ENCODE measurements at regions not wholly inside any gene's neighbourhood (a gene's known extent, or its start where the extent isn't known, plus 50 kb on each side); places are given as distances from the start of the nearest gene placed in this dataset.

GRCh38 chr3:191774485-191774884 is 313.5 kb downstream of the PYDC2 start:
- Histone ChIP-seq H3K27me3 (ENCODE audit: insufficient read depth, poor library complexity, severe bottlenecking) (no peaks in the 10 kb centered on the region), H3K9me3 (ENCODE audit: severe bottlenecking) (no peaks in the 10 kb centered on the region), H3K27ac (ENCODE audit: poor library complexity, severe bottlenecking) (peak overlapping the region; percentile 86), H3K4me1 (ENCODE audit: insufficient read depth, poor library complexity, severe bottlenecking) (peaks cover 23% of the 10 kb centered on the region), H3K36me3 (ENCODE audit: low read depth) (no peaks in the 10 kb centered on the region), H3K4me3 (ENCODE audit: severe bottlenecking) (no peak overlapping the region)
- no peak for TF ChIP-seq CTCF (IDR thresholded peaks at IDR 0.05; ENCODE audit: poor library complexity, severe bottlenecking)
- peak; percentile 36; the same call in 1 of the 3 replicates for ATAC-seq (ENCODE audit: low read depth)
- DNase-seq (ENCODE audit: low spot score) = no peak

GRCh38 chr3:191775451-191776233 is 314.7 kb downstream of the PYDC2 start:
- Histone ChIP-seq H3K9me3 (ENCODE audit: severe bottlenecking) (no peaks in the 10 kb centered on the region), H3K4me3 (ENCODE audit: severe bottlenecking) (no peak overlapping the region), H3K27me3 (ENCODE audit: insufficient read depth, poor library complexity, severe bottlenecking) (no peaks in the 10 kb centered on the region), H3K36me3 (ENCODE audit: low read depth) (no peaks in the 10 kb centered on the region), H3K27ac (ENCODE audit: poor library complexity, severe bottlenecking) (peak overlapping the region; percentile 86), H3K4me1 (ENCODE audit: insufficient read depth, poor library complexity, severe bottlenecking) (peaks cover 23% of the 10 kb centered on the region)
- peak; percentile 98 for ATAC-seq (ENCODE audit: low read depth)
- DNase-seq (ENCODE audit: low spot score) = no peak
- TF ChIP-seq CTCF (IDR thresholded peaks at IDR 0.05; ENCODE audit: poor library complexity, severe bottlenecking) = no peak

GRCh38 chr3:191781044-191781443 is 320.1 kb downstream of the PYDC2 start:
- Histone ChIP-seq H3K4me1 (ENCODE audit: insufficient read depth, poor library complexity, severe bottlenecking) (peaks cover 5% of the 10 kb centered on the region), H3K27ac (ENCODE audit: poor library complexity, severe bottlenecking) (no peak overlapping the region), H3K36me3 (ENCODE audit: low read depth) (no peaks in the 10 kb centered on the region), H3K4me3 (ENCODE audit: severe bottlenecking) (no peak overlapping the region), H3K27me3 (ENCODE audit: insufficient read depth, poor library complexity, severe bottlenecking) (no peaks in the 10 kb centered on the region), H3K9me3 (ENCODE audit: severe bottlenecking) (no peaks in the 10 kb centered on the region)
- TF ChIP-seq CTCF (IDR thresholded peaks at IDR 0.05; ENCODE audit: poor library complexity, severe bottlenecking) = no peak
- DNase-seq (ENCODE audit: low spot score) = no peak
- ATAC-seq (ENCODE audit: low read depth) = no peak

- DNase-seq (ENCODE audit: low spot score) = no peak
- H3K9me3 ChIP-seq (ENCODE audit: severe bottlenecking) = no peaks in the 10 kb centered on the region
- H3K36me3 ChIP-seq (ENCODE audit: low read depth) = no peaks in the 10 kb centered on the region
- H3K4me3 ChIP-seq (ENCODE audit: severe bottlenecking) = no peak overlapping the region
- H3K4me1 ChIP-seq (ENCODE audit: insufficient read depth, poor library complexity, severe bottlenecking) = no peaks in the 10 kb centered on the region
- ATAC-seq (ENCODE audit: low read depth) = peak; percentile 73
- no peak overlapping the region for H3K27ac ChIP-seq (ENCODE audit: poor library complexity, severe bottlenecking)
- H3K27me3 ChIP-seq (ENCODE audit: insufficient read depth, poor library complexity, severe bottlenecking) = no peaks in the 10 kb centered on the region
- TF ChIP-seq CTCF (IDR thresholded peaks at IDR 0.05; ENCODE audit: poor library complexity, severe bottlenecking) = no peak
These were observed 322.1 kb downstream of the PYDC2 start for GRCh38 chr3:191783024-191783423.

- no peaks in the 10 kb centered on the region for H3K4me1 ChIP-seq (ENCODE audit: insufficient read depth, poor library complexity, severe bottlenecking)
- H3K9me3 ChIP-seq (ENCODE audit: severe bottlenecking) = peaks cover 2% of the 10 kb centered on the region
- no peaks in the 10 kb centered on the region for H3K36me3 ChIP-seq (ENCODE audit: low read depth)
- no peak overlapping the region for H3K4me3 ChIP-seq (ENCODE audit: severe bottlenecking)
- ATAC-seq (ENCODE audit: low read depth) (no peak), DNase-seq (ENCODE audit: low spot score) (no peak)
- H3K27me3 ChIP-seq (ENCODE audit: insufficient read depth, poor library complexity, severe bottlenecking) = no peaks in the 10 kb centered on the region
- TF ChIP-seq CTCF (IDR thresholded peaks at IDR 0.05; ENCODE audit: poor library complexity, severe bottlenecking) = no peak
- H3K27ac ChIP-seq (ENCODE audit: poor library complexity, severe bottlenecking) = no peak overlapping the region
These were observed 330.0 kb downstream of the PYDC2 start for GRCh38 chr3:191790934-191791333.
